ENCODE measurements at regions not wholly inside any gene's neighbourhood (a gene's known extent, or its start where the extent isn't known, plus 50 kb on each side); places are given as distances from the start of the nearest gene placed in this dataset.

DNA sequence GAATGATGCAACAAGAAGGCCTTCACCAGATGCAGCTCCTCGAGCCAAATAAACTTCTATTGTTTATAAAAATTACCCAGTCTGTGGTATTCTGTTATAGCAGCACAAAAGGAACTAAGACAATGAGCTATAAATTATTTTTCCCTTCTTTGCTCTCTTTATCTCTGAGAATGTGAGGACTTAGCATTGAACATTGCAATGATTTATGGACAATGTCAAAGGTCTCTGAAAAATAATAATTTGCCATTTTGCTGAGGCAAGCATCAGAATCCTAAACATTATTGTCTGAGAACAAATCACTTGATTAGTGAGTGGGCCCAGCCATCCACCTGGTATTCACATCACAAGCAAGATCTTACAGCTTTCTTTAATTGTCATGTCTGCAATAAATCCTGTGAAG lies 95.4 kb upstream of the SSBP2 start:
- TF ChIP-seq POLR2A (IDR thresholded peaks at IDR 0.05) = no peak
- no peak for TF ChIP-seq CTCF (IDR thresholded peaks at IDR 0.05)
